Endothelial cell (in vitro differentiated cells): ENCODE measurements at regions not wholly inside any gene's neighbourhood (a gene's known extent, or its start where the extent isn't known, plus 50 kb on each side); places are given as distances from the start of the nearest gene placed in this dataset.

ENCODE experiments used
- DNase-seq: peaks from one replicate; pipeline ENCODE4 v3.0.0; 2021; ENCODE audit warnings: low spot score
- H3K27ac Mint-ChIP-seq: one replicate; pipeline ENCODE4 v1.8.0; 2021; ENCODE audit warnings: mixed read lengths, inconsistent platforms; ENCODE audit not compliant: unreplicated experiment
- H3K27me3 Mint-ChIP-seq: one replicate; pipeline ENCODE4 v1.8.0; 2021; ENCODE audit warnings: mild to moderate bottlenecking, moderate library complexity, mixed read lengths, inconsistent platforms; ENCODE audit not compliant: unreplicated experiment
- H3K36me3 Mint-ChIP-seq: one replicate; pipeline ENCODE4 v1.8.0; 2021; ENCODE audit warnings: mild to moderate bottlenecking, low read depth, mixed read lengths, inconsistent platforms; ENCODE audit not compliant: unreplicated experiment
- H3K4me1 Mint-ChIP-seq: one replicate; pipeline ENCODE4 v1.8.0; 2021; ENCODE audit warnings: mild to moderate bottlenecking, mixed read lengths, inconsistent platforms; ENCODE audit not compliant: unreplicated experiment
- H3K4me3 Mint-ChIP-seq: one replicate; pipeline ENCODE4 v1.8.0; 2021; ENCODE audit warnings: mild to moderate bottlenecking, mixed read lengths, inconsistent platforms; ENCODE audit not compliant: unreplicated experiment
- H3K9me3 Mint-ChIP-seq: one replicate; pipeline ENCODE4 v1.8.0; 2021; ENCODE audit warnings: mixed read lengths, inconsistent platforms; ENCODE audit not compliant: unreplicated experiment
- TF ChIP-seq, protein P1 (sequence below): fragments of 200-600 bp; sonication (generic); IDR thresholded peaks from one replicate; pipeline ENCODE4 v1.5.0; 2021; ENCODE audit warnings: antibody characterized with exemption; ENCODE audit not compliant: unreplicated experiment

DNA sequence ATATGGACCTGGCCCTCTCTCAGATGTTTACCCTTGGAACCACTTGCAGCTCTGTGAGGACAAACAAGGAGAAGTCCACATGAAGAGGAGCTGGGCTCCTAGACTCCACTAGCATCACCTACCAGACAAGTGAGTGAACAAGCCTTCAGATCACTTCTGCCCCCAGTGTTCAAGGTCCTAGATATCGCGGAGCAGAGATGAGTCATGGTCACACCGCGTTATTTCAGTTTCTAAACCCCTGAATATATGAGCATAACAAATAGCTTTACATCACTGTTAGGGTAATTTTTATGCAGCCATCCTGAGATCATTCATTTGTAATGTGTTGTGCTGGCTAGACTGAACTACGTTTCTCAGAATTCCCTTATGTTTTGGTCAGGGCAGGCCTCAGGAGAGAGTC, 77.0 kb upstream of the DAP start:
- no peaks in the 10 kb centered on the region for H3K4me1 Mint-ChIP-seq
- no peak overlapping the region for H3K4me3 Mint-ChIP-seq
- no peak for DNase-seq
- TF ChIP-seq, protein P1, sequence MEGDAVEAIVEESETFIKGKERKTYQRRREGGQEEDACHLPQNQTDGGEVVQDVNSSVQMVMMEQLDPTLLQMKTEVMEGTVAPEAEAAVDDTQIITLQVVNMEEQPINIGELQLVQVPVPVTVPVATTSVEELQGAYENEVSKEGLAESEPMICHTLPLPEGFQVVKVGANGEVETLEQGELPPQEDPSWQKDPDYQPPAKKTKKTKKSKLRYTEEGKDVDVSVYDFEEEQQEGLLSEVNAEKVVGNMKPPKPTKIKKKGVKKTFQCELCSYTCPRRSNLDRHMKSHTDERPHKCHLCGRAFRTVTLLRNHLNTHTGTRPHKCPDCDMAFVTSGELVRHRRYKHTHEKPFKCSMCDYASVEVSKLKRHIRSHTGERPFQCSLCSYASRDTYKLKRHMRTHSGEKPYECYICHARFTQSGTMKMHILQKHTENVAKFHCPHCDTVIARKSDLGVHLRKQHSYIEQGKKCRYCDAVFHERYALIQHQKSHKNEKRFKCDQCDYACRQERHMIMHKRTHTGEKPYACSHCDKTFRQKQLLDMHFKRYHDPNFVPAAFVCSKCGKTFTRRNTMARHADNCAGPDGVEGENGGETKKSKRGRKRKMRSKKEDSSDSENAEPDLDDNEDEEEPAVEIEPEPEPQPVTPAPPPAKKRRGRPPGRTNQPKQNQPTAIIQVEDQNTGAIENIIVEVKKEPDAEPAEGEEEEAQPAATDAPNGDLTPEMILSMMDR, result no peak
- no peaks in the 10 kb centered on the region for H3K36me3 Mint-ChIP-seq
- no peaks in the 10 kb centered on the region for H3K9me3 Mint-ChIP-seq
- H3K27me3 Mint-ChIP-seq, result no peaks in the 10 kb centered on the region
- H3K27ac Mint-ChIP-seq, result no peak overlapping the region

DNA sequence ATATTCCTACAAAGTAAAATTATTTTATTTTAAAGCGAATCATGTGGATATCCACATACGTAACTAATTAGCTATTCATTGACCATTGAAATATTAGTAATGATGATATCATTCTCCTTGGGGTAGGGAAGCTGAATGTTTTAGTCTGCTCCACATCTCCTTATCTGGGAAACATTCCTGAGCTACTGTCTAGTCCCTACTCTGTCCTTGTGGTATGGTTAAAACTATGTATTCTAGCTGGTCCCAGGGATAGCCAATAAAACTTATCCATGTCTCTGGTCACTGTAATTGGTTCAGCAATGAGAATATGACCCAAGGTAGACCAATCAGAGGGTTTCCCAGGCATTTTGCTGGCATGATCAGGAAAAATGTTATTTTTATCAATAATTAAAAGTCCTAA, 76.0 kb upstream of the DAP start:
- Mint-ChIP-seq H3K4me1 (no peaks in the 10 kb centered on the region), H3K27me3 (no peaks in the 10 kb centered on the region), H3K36me3 (no peaks in the 10 kb centered on the region), H3K27ac (no peak overlapping the region), H3K9me3 (no peaks in the 10 kb centered on the region), H3K4me3 (no peak overlapping the region)
- DNase-seq, result no peak
- TF ChIP-seq, protein P1, result no peak

DNA sequence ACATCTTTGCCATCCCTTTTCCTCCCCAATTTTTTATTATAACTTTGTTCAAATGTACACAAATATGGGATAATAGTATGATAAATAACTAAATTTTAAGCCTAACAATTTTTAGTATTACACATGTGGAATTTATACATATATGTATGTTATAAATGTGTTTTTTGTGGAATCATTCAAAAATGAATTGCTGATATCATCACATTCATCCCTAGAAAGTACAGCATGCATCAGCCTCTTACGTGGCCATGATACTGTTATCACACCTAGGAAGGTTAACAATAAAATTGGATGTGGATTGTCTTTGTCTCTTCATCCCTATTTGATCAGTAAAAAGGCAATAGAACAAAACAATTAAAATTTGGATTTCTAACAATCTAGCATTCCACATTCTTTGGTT, 73.7 kb upstream of the DAP start:
- Mint-ChIP-seq H3K27me3 (no peaks in the 10 kb centered on the region), H3K4me3 (no peak overlapping the region), H3K9me3 (no peaks in the 10 kb centered on the region), H3K27ac (no peak overlapping the region), H3K36me3 (no peaks in the 10 kb centered on the region), H3K4me1 (no peaks in the 10 kb centered on the region)
- TF ChIP-seq, protein P1, result no peak
- no peak for DNase-seq

DNA sequence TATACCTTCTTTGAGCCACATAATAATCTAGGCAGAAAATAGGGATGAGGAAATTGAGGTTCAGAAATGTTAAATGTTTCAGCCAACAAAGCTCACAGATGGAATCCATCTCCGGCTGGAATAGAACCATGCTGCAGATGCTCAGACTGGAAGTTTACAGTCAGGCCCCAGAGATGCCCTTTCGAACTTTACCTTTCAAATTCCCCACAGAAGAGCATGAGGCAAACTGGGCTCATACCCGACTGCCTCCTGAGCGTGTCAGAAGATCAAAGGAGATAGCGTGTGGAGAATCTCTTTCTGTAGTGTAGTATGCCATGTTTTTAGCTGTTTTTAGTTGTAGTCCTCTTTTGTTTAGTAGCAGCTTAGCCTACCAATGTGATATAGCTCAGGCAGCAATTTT, 72.0 kb upstream of the DAP start:
- TF ChIP-seq, protein P1, result no peak
- Mint-ChIP-seq H3K4me3 (no peak overlapping the region), H3K36me3 (no peaks in the 10 kb centered on the region), H3K27me3 (no peaks in the 10 kb centered on the region), H3K9me3 (no peaks in the 10 kb centered on the region), H3K4me1 (no peaks in the 10 kb centered on the region), H3K27ac (no peak overlapping the region)
- no peak for DNase-seq

DNA sequence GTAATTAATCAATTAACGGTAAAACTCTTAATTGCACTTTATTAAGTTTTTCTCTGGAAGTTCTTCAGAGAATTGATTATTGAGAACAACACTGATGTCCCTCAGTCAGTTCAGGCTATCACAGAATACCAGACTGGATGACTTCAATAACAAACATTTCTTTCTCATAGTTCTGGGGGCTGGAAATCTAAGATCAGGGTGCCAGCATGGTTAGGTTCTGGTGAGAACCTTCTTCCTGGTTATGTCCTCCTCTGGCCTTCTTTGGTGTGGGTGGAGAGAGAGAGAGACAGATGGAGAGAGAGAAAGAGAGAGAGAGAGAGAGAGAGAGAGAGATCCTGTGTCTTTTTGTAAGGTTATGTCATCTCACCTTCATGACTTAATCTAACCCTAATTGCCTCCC, 71.4 kb upstream of the DAP start:
- no peak overlapping the region for H3K27ac Mint-ChIP-seq
- TF ChIP-seq, protein P1, result no peak
- no peak overlapping the region for H3K4me3 Mint-ChIP-seq
- DNase-seq, result no peak
- no peaks in the 10 kb centered on the region for H3K36me3 Mint-ChIP-seq
- H3K27me3 Mint-ChIP-seq, result no peaks in the 10 kb centered on the region
- no peaks in the 10 kb centered on the region for H3K9me3 Mint-ChIP-seq
- no peaks in the 10 kb centered on the region for H3K4me1 Mint-ChIP-seq
